ENCODE measurements at regions not wholly inside any gene's neighbourhood (a gene's known extent, or its start where the extent isn't known, plus 50 kb on each side); places are given as distances from the start of the nearest gene placed in this dataset.

DNA sequence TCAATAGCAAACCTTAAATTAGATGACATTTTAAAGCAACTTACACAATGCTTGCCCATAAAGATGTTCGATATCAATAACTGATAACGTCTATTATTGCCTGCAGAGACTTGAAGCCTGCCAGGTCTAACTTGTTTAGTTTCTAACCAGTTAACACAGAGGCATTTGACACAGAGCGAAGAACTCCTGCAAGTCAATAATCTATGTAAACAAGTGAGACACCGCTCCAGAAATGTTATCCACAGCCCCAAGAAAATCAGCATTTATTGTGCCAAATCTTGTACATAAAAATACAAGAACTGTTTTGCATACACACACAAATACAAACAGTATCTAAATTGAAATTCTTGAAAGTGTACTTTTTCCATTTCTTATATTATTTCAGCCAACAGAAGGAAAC, 236.0 kb upstream of the DIO3 start:
- Histone ChIP-seq H3K27me3 (ENCODE audit: control insufficient read depth in 2 of 2, insufficient read depth in 2 of 2, low read length in 2 of 2) (no peaks in the 10 kb centered on the region), H2AFZ (ENCODE audit: insufficient read depth, low read depth, low read length, poor library complexity, severe bottlenecking) (no peak overlapping the region), H3K4me2 (replicated peaks; ENCODE audit: extremely low read depth, low read length, poor library complexity, severe bottlenecking) (no peak overlapping the region), H3K9me3 (replicated peaks in 1 of 2; ENCODE audit: control insufficient read depth in 1 of 2, insufficient read depth in 1 of 2, low read length in 2 of 2) (peaks cover 0 to 8% of the 10 kb centered on the region in 2 donors), H3K79me2 (ENCODE audit: insufficient read depth, low read length) (no peaks in the 10 kb centered on the region), H3K4me1 (ENCODE audit: control insufficient read depth in 1 of 2, insufficient read depth in 2 of 2, low read length in 2 of 2) (no peaks in the 10 kb centered on the region), H3K4me3 (replicated peaks in 1 of 3; ENCODE audit: low read depth in 2 of 3, low read length in 3 of 3) (no peak overlapping the region), H3K36me3 (replicated peaks in 1 of 2; ENCODE audit: control insufficient read depth in 1 of 2, insufficient read depth in 2 of 2, low read length in 2 of 2) (no peaks in the 10 kb centered on the region), H3K27ac (ENCODE audit: low read depth in 1 of 2, low read length in 2 of 2) (no peak overlapping the region), H4K20me1 (ENCODE audit: insufficient read depth, low read length) (no peaks in the 10 kb centered on the region), H3K9ac (ENCODE audit: insufficient read depth, low read length, poor library complexity, severe bottlenecking) (no peak overlapping the region)
- TF ChIP-seq, protein P1, sequence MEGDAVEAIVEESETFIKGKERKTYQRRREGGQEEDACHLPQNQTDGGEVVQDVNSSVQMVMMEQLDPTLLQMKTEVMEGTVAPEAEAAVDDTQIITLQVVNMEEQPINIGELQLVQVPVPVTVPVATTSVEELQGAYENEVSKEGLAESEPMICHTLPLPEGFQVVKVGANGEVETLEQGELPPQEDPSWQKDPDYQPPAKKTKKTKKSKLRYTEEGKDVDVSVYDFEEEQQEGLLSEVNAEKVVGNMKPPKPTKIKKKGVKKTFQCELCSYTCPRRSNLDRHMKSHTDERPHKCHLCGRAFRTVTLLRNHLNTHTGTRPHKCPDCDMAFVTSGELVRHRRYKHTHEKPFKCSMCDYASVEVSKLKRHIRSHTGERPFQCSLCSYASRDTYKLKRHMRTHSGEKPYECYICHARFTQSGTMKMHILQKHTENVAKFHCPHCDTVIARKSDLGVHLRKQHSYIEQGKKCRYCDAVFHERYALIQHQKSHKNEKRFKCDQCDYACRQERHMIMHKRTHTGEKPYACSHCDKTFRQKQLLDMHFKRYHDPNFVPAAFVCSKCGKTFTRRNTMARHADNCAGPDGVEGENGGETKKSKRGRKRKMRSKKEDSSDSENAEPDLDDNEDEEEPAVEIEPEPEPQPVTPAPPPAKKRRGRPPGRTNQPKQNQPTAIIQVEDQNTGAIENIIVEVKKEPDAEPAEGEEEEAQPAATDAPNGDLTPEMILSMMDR (IDR thresholded peaks at IDR 0.05), result no peak
- WGBS (ENCODE audit: insufficient coverage), result 100% methylated on average over 3 of the region's 4 CpGs
- Mint-ChIP-seq H3K4me3 (no peak overlapping the region), H3K27ac (no peak overlapping the region), H3K27me3 (ENCODE audit: low read depth in 3 of 3) (peaks cover 0 to 2% (median 1%) of the 10 kb centered on the region in 3 donors), H3K4me1 (no peaks in the 10 kb centered on the region), H3K9me3 (peaks cover 5 to 28% (median 18%) of the 10 kb centered on the region in 7 donors), H3K36me3 (no peaks in the 10 kb centered on the region)
- intact Hi-C loops (cut with micrococcal nuclease), result no loop called here
- no peak for DNase-seq

DNA sequence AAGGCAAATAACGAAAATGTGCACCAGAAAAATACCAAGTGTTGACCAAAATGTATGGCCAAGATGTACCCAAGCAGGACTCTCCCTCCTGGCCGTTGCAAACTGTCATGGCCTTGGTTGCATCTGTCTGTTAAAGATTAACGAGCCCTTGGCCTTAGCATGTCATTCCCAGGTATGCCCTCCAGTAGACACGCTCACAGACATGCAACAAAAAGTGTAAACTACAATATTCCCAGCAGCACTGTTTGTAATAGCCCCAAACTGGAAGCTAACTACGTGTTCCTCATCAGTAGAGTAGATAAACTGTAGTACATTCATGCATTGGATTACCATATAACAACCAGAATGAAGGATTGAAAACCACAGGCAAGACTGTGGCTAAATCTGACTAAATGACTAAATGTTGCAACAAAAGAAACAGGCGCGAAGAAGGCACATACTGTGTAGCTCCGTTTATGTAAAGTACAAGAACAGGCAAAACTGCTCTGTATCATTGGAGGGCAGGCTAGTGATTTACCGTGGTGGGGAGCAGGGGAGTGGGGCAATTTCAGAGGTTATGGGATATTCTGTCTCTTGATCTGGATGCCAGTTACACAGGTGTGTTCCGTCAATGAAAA, 232.8 kb upstream of the DIO3 start:
- Histone ChIP-seq H3K79me2 (ENCODE audit: insufficient read depth, low read length) (no peaks in the 10 kb centered on the region), H3K9me3 (replicated peaks in 1 of 2; ENCODE audit: control insufficient read depth in 1 of 2, insufficient read depth in 1 of 2, low read length in 2 of 2) (peaks cover 0 to 3% of the 10 kb centered on the region in 2 donors), H2AFZ (ENCODE audit: insufficient read depth, low read depth, low read length, poor library complexity, severe bottlenecking) (no peak overlapping the region), H3K36me3 (replicated peaks in 1 of 2; ENCODE audit: control insufficient read depth in 1 of 2, insufficient read depth in 2 of 2, low read length in 2 of 2) (no peaks in the 10 kb centered on the region), H3K4me2 (replicated peaks; ENCODE audit: extremely low read depth, low read length, poor library complexity, severe bottlenecking) (no peak overlapping the region), H3K4me1 (ENCODE audit: control insufficient read depth in 1 of 2, insufficient read depth in 2 of 2, low read length in 2 of 2) (no peaks in the 10 kb centered on the region), H3K27ac (ENCODE audit: low read depth in 1 of 2, low read length in 2 of 2) (no peak overlapping the region), H3K27me3 (ENCODE audit: control insufficient read depth in 2 of 2, insufficient read depth in 2 of 2, low read length in 2 of 2) (no peaks in the 10 kb centered on the region), H3K9ac (ENCODE audit: insufficient read depth, low read length, poor library complexity, severe bottlenecking) (no peak overlapping the region), H3K4me3 (replicated peaks in 1 of 3; ENCODE audit: low read depth in 2 of 3, low read length in 3 of 3) (no peak overlapping the region), H4K20me1 (ENCODE audit: insufficient read depth, low read length) (no peaks in the 10 kb centered on the region)
- H3K4me3 Mint-ChIP-seq, result no peak overlapping the region
- peaks cover 0 to 2% (median 1%) of the 10 kb centered on the region in 3 donors for H3K27me3 Mint-ChIP-seq (ENCODE audit: low read depth in 3 of 3)
- intact Hi-C loops (cut with micrococcal nuclease), result no loop called here
- H3K27ac Mint-ChIP-seq, result no peak overlapping the region
- H3K4me1 Mint-ChIP-seq, result no peaks in the 10 kb centered on the region
- WGBS (ENCODE audit: insufficient coverage), result 87% methylated on average over 6 of the region's 10 CpGs
- peaks cover 3 to 18% (median 11%) of the 10 kb centered on the region in 7 donors for H3K9me3 Mint-ChIP-seq
- TF ChIP-seq, protein P1 (IDR thresholded peaks at IDR 0.05), result no peak
- DNase-seq, result no peak
- H3K36me3 Mint-ChIP-seq, result no peaks in the 10 kb centered on the region

Measured in CD14-positive monocyte (primary cell).